CD14-positive monocyte (primary cell): ENCODE measurements at regions not wholly inside any gene's neighbourhood (a gene's known extent, or its start where the extent isn't known, plus 50 kb on each side); places are given as distances from the start of the nearest gene placed in this dataset.

ENCODE experiments used
- DNase-seq, 3 donors: peaks; one replicate each; pipeline ENCODE4 v3.0.0-alpha.2; 2011 to 2022
- H2AFZ ChIP-seq: 2 replicates; pipeline ENCODE4 v1.6.0; 2012; ENCODE audit warnings: mild to moderate bottlenecking, low read depth, low read length, inconsistent platforms; ENCODE audit not compliant: insufficient read depth, poor library complexity, severe bottlenecking
- H3K27ac ChIP-seq, 2 donors: 1 replicate in 1 of 2; 2 replicates in 1 of 2; pipeline ENCODE4 v1.5.1; 2012 to 2013; ENCODE audit warnings: low read length in 2 of 2, control low read depth in 1 of 2, inconsistent platforms in 1 of 2, low read depth in 1 of 2, mild to moderate bottlenecking in 1 of 2
- H3K27me3 ChIP-seq, 2 donors: one replicate each; pipeline versions ENCODE4 v1.6.0 to v1.6.1; 2011 to 2013; ENCODE audit warnings: low read length in 2 of 2; ENCODE audit not compliant: control insufficient read depth in 2 of 2, insufficient read depth in 2 of 2
- H3K36me3 ChIP-seq, 2 donors: replicated peaks in 1 of 2; 1 replicate in 1 of 2; 2 replicates in 1 of 2; pipeline versions ENCODE4 v1.5.1 to v1.6.1; 2012 to 2013; ENCODE audit warnings: low read length in 2 of 2, control low read depth in 1 of 2, inconsistent platforms in 1 of 2, mild to moderate bottlenecking in 1 of 2; ENCODE audit not compliant: insufficient read depth in 2 of 2, control insufficient read depth in 1 of 2
- H3K4me1 ChIP-seq, 2 donors: 1 replicate in 1 of 2; 2 replicates in 1 of 2; pipeline versions ENCODE4 v1.5.1 to v1.6.1; 2012 to 2013; ENCODE audit warnings: low read length in 2 of 2, control low read depth in 1 of 2, inconsistent platforms in 1 of 2, mild to moderate bottlenecking in 1 of 2, moderate library complexity in 1 of 2; ENCODE audit not compliant: insufficient read depth in 2 of 2, control insufficient read depth in 1 of 2
- H3K4me2 ChIP-seq: replicated peaks from 2 replicates; pipeline ENCODE3; 2012; ENCODE audit warnings: low read length, moderate library complexity, mild to moderate bottlenecking; ENCODE audit not compliant: poor library complexity, severe bottlenecking; ENCODE audit errors: extremely low read depth
- H3K4me3 ChIP-seq, 3 experiments: fragments of 200-600 bp in 1 of 3; sonication (generic) in 1 of 3; replicated peaks in 1 of 3; 1 replicate in 2 of 3; 2 replicates in 1 of 3; pipeline ENCODE4 v1.5.1; 2011 to 2013; ENCODE audit warnings: low read length in 3 of 3, mild to moderate bottlenecking in 3 of 3, control low read depth in 2 of 3, low read depth in 2 of 3, inconsistent platforms in 1 of 3, moderate library complexity in 1 of 3
- H3K79me2 ChIP-seq: 2 replicates; pipeline ENCODE4 v1.6.0; 2012; ENCODE audit warnings: mild to moderate bottlenecking, control low read depth, inconsistent platforms, low read length, moderate library complexity; ENCODE audit not compliant: insufficient read depth
- H3K9ac ChIP-seq: 2 replicates; pipeline ENCODE4 v1.6.0; 2017; ENCODE audit warnings: low read length, mild to moderate bottlenecking; ENCODE audit not compliant: insufficient read depth, poor library complexity, severe bottlenecking
- H3K9me3 ChIP-seq, 2 donors: replicated peaks in 1 of 2; 1 replicate in 1 of 2; 2 replicates in 1 of 2; pipeline versions ENCODE4 v1.5.1 to v1.6.1; 2012 to 2013; ENCODE audit warnings: low read length in 2 of 2, control low read depth in 1 of 2; ENCODE audit not compliant: control insufficient read depth in 1 of 2, insufficient read depth in 1 of 2
- H4K20me1 ChIP-seq: 2 replicates; pipeline ENCODE4 v1.6.0; 2012; ENCODE audit warnings: mild to moderate bottlenecking, low read length, control low read depth, moderate library complexity; ENCODE audit not compliant: insufficient read depth
- H3K27ac Mint-ChIP-seq, 7 donors: one replicate each; pipeline ENCODE4 v1.8.0; 2020; ENCODE audit warnings: mild to moderate bottlenecking in 7 of 7, mixed read lengths in 7 of 7, moderate library complexity in 6 of 7, inconsistent platforms in 2 of 7
- H3K27me3 Mint-ChIP-seq, 3 donors: one replicate each; pipeline ENCODE4 v1.8.0; 2021 to 2022; ENCODE audit warnings: low read depth in 3 of 3, mild to moderate bottlenecking in 3 of 3, mixed read lengths in 3 of 3, moderate library complexity in 3 of 3, inconsistent platforms in 1 of 3
- H3K36me3 Mint-ChIP-seq, 2 donors: one replicate each; pipeline ENCODE4 v1.8.0; 2020; ENCODE audit warnings: mixed read lengths in 2 of 2, inconsistent platforms in 1 of 2, mild to moderate bottlenecking in 1 of 2
- H3K4me1 Mint-ChIP-seq: one replicate; pipeline ENCODE4 v1.8.0; 2020; ENCODE audit warnings: mild to moderate bottlenecking, mixed read lengths
- H3K4me3 Mint-ChIP-seq, 2 donors: one replicate each; pipeline ENCODE4 v1.8.0; 2020; ENCODE audit warnings: mild to moderate bottlenecking in 2 of 2, mixed read lengths in 2 of 2, moderate library complexity in 1 of 2
- H3K9me3 Mint-ChIP-seq, 7 donors: one replicate each; pipeline ENCODE4 v1.8.0; 2020 to 2022; ENCODE audit warnings: mixed read lengths in 7 of 7, mild to moderate bottlenecking in 6 of 7, moderate library complexity in 6 of 7, inconsistent platforms in 2 of 7
- WGBS: methylation state at CpG from one replicate; pipeline ENCODE4 v1.1.5; 2013; ENCODE audit warnings: missing lambda C conversion rate; ENCODE audit not compliant: insufficient coverage; 5-methylcytosine and 5-hydroxymethylcytosine counted together
- intact Hi-C, 2 donors: fragments of 100-400 bp; cut with micrococcal nuclease; formaldehyde crosslinking; loops; one replicate each; pipeline versions ENCODE4 v1.15.0 to v1.15.1; 2023
- TF ChIP-seq, protein P1 (sequence below): fragments of 200-600 bp; IDR thresholded peaks from one replicate; pipeline ENCODE4 v1.8.0; 2022; ENCODE audit warnings: antibody characterized with exemption, mild to moderate bottlenecking

DNA sequence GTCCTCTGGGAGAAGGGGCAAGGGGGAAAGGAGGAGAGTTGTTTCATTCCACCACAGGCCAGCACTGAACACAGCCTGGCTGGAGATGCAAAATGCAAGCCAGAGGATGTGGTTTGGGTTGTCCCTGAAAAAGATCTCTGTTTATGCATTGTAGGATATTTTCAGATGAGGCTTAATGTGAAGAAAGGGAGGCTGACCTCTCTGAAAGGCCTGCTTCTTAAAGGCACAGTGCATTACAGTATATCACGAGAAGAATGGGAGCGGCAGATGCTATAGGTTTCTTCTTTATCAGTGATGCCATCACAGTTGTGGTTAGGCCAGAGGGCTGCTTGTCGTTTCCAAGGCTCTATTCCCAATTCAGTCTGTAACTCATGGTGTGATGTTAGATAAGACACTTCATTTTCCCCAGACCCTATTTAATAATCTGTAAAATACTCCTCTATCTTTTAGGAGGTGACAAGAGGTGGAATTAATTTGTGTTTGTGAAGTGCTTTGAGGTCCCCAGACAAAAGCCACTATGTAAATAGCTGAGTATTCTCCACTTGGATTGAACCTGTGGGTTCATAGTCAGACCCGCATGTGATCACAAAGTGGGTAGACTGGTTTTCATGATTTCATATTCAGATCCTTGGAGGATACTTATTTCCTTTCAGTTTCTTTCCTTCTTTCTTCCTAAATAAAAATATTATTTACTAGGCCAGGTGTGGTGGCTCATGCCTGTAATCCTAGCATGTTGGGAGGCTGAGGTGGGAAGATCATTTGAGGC lies 76.5 kb upstream of the WDR26 start:
- TF ChIP-seq, protein P1, sequence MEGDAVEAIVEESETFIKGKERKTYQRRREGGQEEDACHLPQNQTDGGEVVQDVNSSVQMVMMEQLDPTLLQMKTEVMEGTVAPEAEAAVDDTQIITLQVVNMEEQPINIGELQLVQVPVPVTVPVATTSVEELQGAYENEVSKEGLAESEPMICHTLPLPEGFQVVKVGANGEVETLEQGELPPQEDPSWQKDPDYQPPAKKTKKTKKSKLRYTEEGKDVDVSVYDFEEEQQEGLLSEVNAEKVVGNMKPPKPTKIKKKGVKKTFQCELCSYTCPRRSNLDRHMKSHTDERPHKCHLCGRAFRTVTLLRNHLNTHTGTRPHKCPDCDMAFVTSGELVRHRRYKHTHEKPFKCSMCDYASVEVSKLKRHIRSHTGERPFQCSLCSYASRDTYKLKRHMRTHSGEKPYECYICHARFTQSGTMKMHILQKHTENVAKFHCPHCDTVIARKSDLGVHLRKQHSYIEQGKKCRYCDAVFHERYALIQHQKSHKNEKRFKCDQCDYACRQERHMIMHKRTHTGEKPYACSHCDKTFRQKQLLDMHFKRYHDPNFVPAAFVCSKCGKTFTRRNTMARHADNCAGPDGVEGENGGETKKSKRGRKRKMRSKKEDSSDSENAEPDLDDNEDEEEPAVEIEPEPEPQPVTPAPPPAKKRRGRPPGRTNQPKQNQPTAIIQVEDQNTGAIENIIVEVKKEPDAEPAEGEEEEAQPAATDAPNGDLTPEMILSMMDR, result no peak
- Histone ChIP-seq H3K27me3 (no peaks in the 10 kb centered on the region), H3K79me2 (no peaks in the 10 kb centered on the region), H3K27ac (no peak overlapping the region), H3K9ac (no peak overlapping the region), H3K4me3 (no peak overlapping the region), H3K36me3 (no peaks in the 10 kb centered on the region), H3K4me2 (no peak overlapping the region), H3K9me3 (no peaks in the 10 kb centered on the region), H3K4me1 (peaks cover 0 to 6% of the 10 kb centered on the region in 2 donors), H2AFZ (no peak overlapping the region), H4K20me1 (no peaks in the 10 kb centered on the region)
- no peaks in the 10 kb centered on the region for H3K9me3 Mint-ChIP-seq
- no CpG with 5 or more reads among the region's 4 CpGs for WGBS
- H3K27ac Mint-ChIP-seq, result peak overlapping the region in 1 of 7 donors; percentile 3
- intact Hi-C loops, result loop anchor here in 1 of 2 donors (10.0 kb wide), 2 partner anchors 134 to 344 kb away; no protein-coding TSS in a partner anchor
- peaks cover 0 to 4% (median 0%) of the 10 kb centered on the region in 3 donors for H3K27me3 Mint-ChIP-seq
- H3K36me3 Mint-ChIP-seq, result no peaks in the 10 kb centered on the region
- H3K4me3 Mint-ChIP-seq, result no peak overlapping the region
- peaks cover 18% of the 10 kb centered on the region for H3K4me1 Mint-ChIP-seq
- DNase-seq, result no peak

DNA sequence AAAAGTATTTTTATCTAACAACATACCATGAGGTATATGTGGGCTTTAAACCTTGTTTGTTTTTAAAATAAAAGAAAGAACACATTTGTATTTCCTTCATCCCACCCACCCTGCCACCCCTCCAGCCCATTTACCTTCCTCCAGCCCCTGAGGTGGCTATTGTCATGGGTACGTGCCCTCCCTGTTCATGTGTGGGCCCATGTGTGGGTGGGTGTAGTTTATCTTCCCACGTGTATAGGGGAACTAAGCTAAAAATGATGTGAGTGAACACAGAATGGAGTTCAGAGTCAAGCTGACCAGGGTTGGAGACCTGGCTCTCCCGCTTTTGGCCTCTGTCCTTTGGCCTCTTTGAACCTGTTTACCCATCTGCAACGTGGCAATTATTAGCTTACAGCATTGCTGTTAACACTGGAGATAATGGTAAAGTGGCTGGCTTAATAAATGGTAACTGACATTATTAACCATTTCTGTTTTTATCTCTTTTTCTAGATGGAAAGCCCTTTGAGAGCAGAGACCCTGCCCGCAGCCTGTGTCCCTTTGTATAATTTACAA lies 78.1 kb upstream of the WDR26 start:
- no peak overlapping the region for H3K4me2 ChIP-seq
- peaks cover 0 to 2% (median 0%) of the 10 kb centered on the region in 3 donors for H3K27me3 Mint-ChIP-seq
- H3K9ac ChIP-seq, result no peak overlapping the region
- no peaks in the 10 kb centered on the region for H3K79me2 ChIP-seq
- H3K27ac Mint-ChIP-seq, result peak overlapping the region in 1 of 7 donors; percentile 21
- no peak for DNase-seq
- TF ChIP-seq, protein P1, result no peak
- H3K36me3 Mint-ChIP-seq, result no peaks in the 10 kb centered on the region
- peaks cover 18% of the 10 kb centered on the region for H3K4me1 Mint-ChIP-seq
- peaks cover 0 to 6% of the 10 kb centered on the region in 2 donors for H3K4me1 ChIP-seq
- H3K9me3 ChIP-seq, result no peaks in the 10 kb centered on the region
- no peak overlapping the region for H2AFZ ChIP-seq
- WGBS, result 100% methylated on average over 1 of the region's 5 CpGs
- no peaks in the 10 kb centered on the region for H3K9me3 Mint-ChIP-seq
- no peak overlapping the region for H3K27ac ChIP-seq
- no peaks in the 10 kb centered on the region for H4K20me1 ChIP-seq
- intact Hi-C loops, result loop anchor here in 1 of 2 donors (10.0 kb wide), 2 partner anchors 132 to 342 kb away; no protein-coding TSS in a partner anchor
- H3K27me3 ChIP-seq, result no peaks in the 10 kb centered on the region
- H3K4me3 ChIP-seq, result no peak overlapping the region
- no peaks in the 10 kb centered on the region for H3K36me3 ChIP-seq
- no peak overlapping the region for H3K4me3 Mint-ChIP-seq
